ENCODE measurements at regions not wholly inside any gene's neighbourhood (a gene's known extent, or its start where the extent isn't known, plus 50 kb on each side); places are given as distances from the start of the nearest gene placed in this dataset.

GRCh38 chr2:61617610-61618009, 79.5 kb upstream of the XPO1 start:
- no peak overlapping the region for H3K23ac ChIP-seq (ENCODE audit: insufficient read length)
- H2BK15ac ChIP-seq (ENCODE audit: low read length): no peak overlapping the region
- no peak overlapping the region for H2BK12ac ChIP-seq (ENCODE audit: low read depth, low read length)
- H3K14ac ChIP-seq (ENCODE audit: insufficient read length): no peak overlapping the region
- H3K56ac ChIP-seq (replicated peaks; ENCODE audit: insufficient read length, low read depth, low read length): no peak overlapping the region
- H3K4me3 ChIP-seq (ENCODE audit: extremely low read depth in 1 of 4, insufficient read depth in 2 of 4, low read depth in 3 of 4, low read length in 4 of 4): no peak overlapping the region
- no peak overlapping the region for H3K18ac ChIP-seq (ENCODE audit: extremely low read depth, low read length)
- H2AFZ ChIP-seq (ENCODE audit: low read length): no peak overlapping the region
- H3K23me2 ChIP-seq (ENCODE audit: low read depth, low read length): no peaks in the 10 kb centered on the region
- H3K4me1 ChIP-seq (replicated peaks in 1 of 4; ENCODE audit: control insufficient read depth in 3 of 4, insufficient read depth in 4 of 4, low read length in 3 of 4): no peaks in the 10 kb centered on the region
- no peak overlapping the region for H3K4me2 ChIP-seq (ENCODE audit: insufficient read depth in 1 of 2, low read depth in 2 of 2, low read length in 2 of 2)
- no peaks in the 10 kb centered on the region for H3K36me3 ChIP-seq (ENCODE audit: control insufficient read depth in 2 of 4, insufficient read depth in 4 of 4, low read length in 3 of 4)
- ChIA-PET CTCF (ENCODE audit: partially characterized antibody) (interaction anchor here (1.2 kb wide), 1 partner anchor 106 kb away, joined by 4 read pairs; no protein-coding TSS in a partner anchor), POLR2A (ENCODE audit: partially characterized antibody) (no interaction called here)
- no peak overlapping the region for H4K8ac ChIP-seq (ENCODE audit: extremely low read depth, insufficient read depth, low read length)
- H3K79me2 ChIP-seq (ENCODE audit: control insufficient read depth in 1 of 2, insufficient read depth in 2 of 2, low read length in 2 of 2): no peaks in the 10 kb centered on the region
- no peak overlapping the region for H3K4ac ChIP-seq (replicated peaks; ENCODE audit: insufficient read length, low read depth, low read length)
- H3K9me3 ChIP-seq (ENCODE audit: insufficient read depth in 2 of 2, low read depth in 1 of 2, low read length in 1 of 2): no peaks in the 10 kb centered on the region
- H2AK5ac ChIP-seq (ENCODE audit: low read depth, low read length): no peak overlapping the region
- no peaks in the 10 kb centered on the region for H4K20me1 ChIP-seq (replicated peaks in 1 of 2; ENCODE audit: control insufficient read depth in 1 of 2, insufficient read depth in 2 of 2, low read length in 2 of 2)
- H4K5ac ChIP-seq (ENCODE audit: insufficient read length, low read depth, low read length): no peak overlapping the region
- no peak overlapping the region for H2BK5ac ChIP-seq (ENCODE audit: low read depth, low read length)
- no peak overlapping the region for H3K9ac ChIP-seq (replicated peaks in 1 of 4; ENCODE audit: extremely low read depth in 1 of 4, low read depth in 3 of 4, low read length in 3 of 4)
- H4K91ac ChIP-seq (replicated peaks; ENCODE audit: insufficient read length, low read length): no peak overlapping the region
- H2BK120ac ChIP-seq (replicated peaks; ENCODE audit: low read depth, low read length): no peak overlapping the region
- no peaks in the 10 kb centered on the region for H3K27me3 ChIP-seq (replicated peaks in 1 of 4; ENCODE audit: control insufficient read depth in 3 of 4, extremely low read depth in 1 of 4, insufficient read depth in 3 of 4, low read length in 3 of 4)
- 81 to 100% methylated on average over 1 to 2 of the region's 2 CpGs for WGBS, 2 experiments (ENCODE audit: extremely low coverage in 1 of 2, insufficient coverage in 1 of 2, insufficient read length in 1 of 2, insufficient replicate concordance in 2 of 2, low coverage in 1 of 2, low lambda C conversion rate in 2 of 2, missing lambda C conversion rate in 1 of 2)
- no peak overlapping the region for H2BK20ac ChIP-seq (ENCODE audit: low read length)
- no peak for FAIRE-seq
- DNase-seq (ENCODE audit: low read depth in 1 of 2, low spot score in 2 of 2): no peak
- no peak overlapping the region for H3K27ac ChIP-seq (ENCODE audit: low read depth, low read length)
- H3K79me1 ChIP-seq (ENCODE audit: low read depth, low read length): no peaks in the 10 kb centered on the region
- no peak for TF ChIP-seq TCF12 (IDR thresholded peaks at IDR 0.05; ENCODE audit: low read depth, low read length)
- TF ChIP-seq KDM1A (IDR thresholded peaks at IDR 0.05; ENCODE audit: borderline replicate concordance, low read length): peak; percentile 60; the same call in 1 of the 2 replicates
- TF ChIP-seq NRF1 (IDR thresholded peaks at IDR 0.05; ENCODE audit: low read depth, low read length): no peak
- no peak for TF ChIP-seq JUND (IDR thresholded peaks at IDR 0.05; ENCODE audit: low read length)

Data from H1 (cell line).